ENCODE measurements at regions not wholly inside any gene's neighbourhood (a gene's known extent, or its start where the extent isn't known, plus 50 kb on each side); places are given as distances from the start of the nearest gene placed in this dataset.

DNA sequence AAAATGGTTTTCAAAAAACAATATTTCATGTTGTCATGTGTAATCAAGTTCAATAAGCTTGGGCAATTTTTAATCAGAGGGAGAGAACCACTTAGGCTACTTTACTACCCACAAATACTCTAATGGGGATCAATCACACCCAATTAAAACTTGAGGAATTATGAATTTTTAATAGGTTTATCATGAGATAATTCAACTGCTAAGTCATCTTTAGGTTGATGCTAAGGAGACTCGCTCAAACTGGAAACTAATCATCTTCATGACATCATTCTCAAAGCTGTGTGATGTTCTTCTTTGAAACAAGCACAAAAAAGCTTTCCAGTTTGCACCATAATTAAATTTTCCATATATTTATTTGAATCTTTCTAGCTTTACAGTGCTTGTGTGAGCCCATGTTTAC lies 867.5 kb downstream of the MAT2B start:
- POLR2A ChIA-PET, result no interaction called here
- H3K4me2 ChIP-seq (ENCODE audit: low read depth, low read length), result no peak overlapping the region
- in situ Hi-C loops (cut with HindIII; ENCODE audit: extremely low pct_ligation_motif_present, low pct_unique_long_range_greater_than_20kb) (no loop called here), intact Hi-C loops (cut with micrococcal nuclease; ENCODE audit: unreplicated experiment) (no loop called here)
- H3K79me2 ChIP-seq (ENCODE audit: insufficient read depth, low read length), result no peaks in the 10 kb centered on the region
- WGBS (ENCODE audit: low lambda C conversion rate), result 8% methylated on average over 1 of the region's 1 CpG
- no peak overlapping the region for H3K4me3 ChIP-seq (replicated peaks in 1 of 3; ENCODE audit: insufficient read depth in 1 of 3, low read depth in 2 of 3, low read length in 3 of 3)
- H3K27ac ChIP-seq (ENCODE audit: extremely low read length, insufficient read depth, low read length), result no peak overlapping the region
- ATAC-seq (no peak), DNase-seq (ENCODE audit: low spot score) (no peak), FAIRE-seq (no peak)
- CTCF ChIA-PET (ENCODE audit: low intra/inter-chr PET ratio, low total read pairs), result no interaction called here
- H4K20me1 ChIP-seq (ENCODE audit: insufficient read depth, low read length), result no peaks in the 10 kb centered on the region
- H3K9ac ChIP-seq (ENCODE audit: insufficient read depth, low read depth, low read length), result no peak overlapping the region
- H3K4me1 ChIP-seq (ENCODE audit: insufficient read depth, low read length), result no peaks in the 10 kb centered on the region
- no peak overlapping the region for H2AFZ ChIP-seq (ENCODE audit: low read length)
- no peaks in the 10 kb centered on the region for H3K36me3 ChIP-seq (replicated peaks in 1 of 2; ENCODE audit: control insufficient read depth in 1 of 2, insufficient read depth in 2 of 2, low read length in 2 of 2)
- H3K27me3 ChIP-seq (ENCODE audit: control insufficient read depth in 1 of 2, insufficient read depth in 2 of 2, low read length in 2 of 2), result no peaks in the 10 kb centered on the region
- peaks cover 30% of the 10 kb centered on the region for H3K9me3 ChIP-seq (ENCODE audit: low read length)
- no TSS peak for BruUV-seq (replicated peaks)
- TF ChIP-seq HNF4A (CRISPR knock-in tag; IDR thresholded peaks at IDR 0.05) (no peak), ZNF607 (CRISPR knock-in tag; IDR thresholded peaks at IDR 0.05; ENCODE audit: borderline replicate concordance) (no peak), ZNF83 (CRISPR knock-in tag; IDR thresholded peaks at IDR 0.05; ENCODE audit: borderline replicate concordance) (no peak), SMC3 (IDR thresholded peaks at IDR 0.05; ENCODE audit: low read length) (no peak), RBM22 (optimal IDR thresholded peaks at IDR 0.05; ENCODE audit: low read length) (no peak), GTF2F1 (IDR thresholded peaks at IDR 0.05; ENCODE audit: low read length) (no peak), ZFP90 (CRISPR knock-in tag; IDR thresholded peaks at IDR 0.05; ENCODE audit: borderline replicate concordance) (no peak), SRSF9 (IDR thresholded peaks at IDR 0.05; ENCODE audit: borderline replicate concordance, insufficient read depth, low read depth, low read length, poor library complexity, severe bottlenecking) (no peak), RXRB (CRISPR knock-in tag; IDR thresholded peaks at IDR 0.05; ENCODE audit: borderline replicate concordance) (no peak), ETV6 (CRISPR knock-in tag; conservative IDR thresholded peaks at IDR 0.05) (no peak), HOXA3 (CRISPR knock-in tag; IDR thresholded peaks at IDR 0.05) (no peak)
- TF ChIP-seq, protein P1, sequence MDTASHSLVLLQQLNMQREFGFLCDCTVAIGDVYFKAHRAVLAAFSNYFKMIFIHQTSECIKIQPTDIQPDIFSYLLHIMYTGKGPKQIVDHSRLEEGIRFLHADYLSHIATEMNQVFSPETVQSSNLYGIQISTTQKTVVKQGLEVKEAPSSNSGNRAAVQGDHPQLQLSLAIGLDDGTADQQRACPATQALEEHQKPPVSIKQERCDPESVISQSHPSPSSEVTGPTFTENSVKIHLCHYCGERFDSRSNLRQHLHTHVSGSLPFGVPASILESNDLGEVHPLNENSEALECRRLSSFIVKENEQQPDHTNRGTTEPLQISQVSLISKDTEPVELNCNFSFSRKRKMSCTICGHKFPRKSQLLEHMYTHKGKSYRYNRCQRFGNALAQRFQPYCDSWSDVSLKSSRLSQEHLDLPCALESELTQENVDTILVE (CRISPR knock-in tag; IDR thresholded peaks at IDR 0.05), result no peak
- TF ChIP-seq, protein P2, sequence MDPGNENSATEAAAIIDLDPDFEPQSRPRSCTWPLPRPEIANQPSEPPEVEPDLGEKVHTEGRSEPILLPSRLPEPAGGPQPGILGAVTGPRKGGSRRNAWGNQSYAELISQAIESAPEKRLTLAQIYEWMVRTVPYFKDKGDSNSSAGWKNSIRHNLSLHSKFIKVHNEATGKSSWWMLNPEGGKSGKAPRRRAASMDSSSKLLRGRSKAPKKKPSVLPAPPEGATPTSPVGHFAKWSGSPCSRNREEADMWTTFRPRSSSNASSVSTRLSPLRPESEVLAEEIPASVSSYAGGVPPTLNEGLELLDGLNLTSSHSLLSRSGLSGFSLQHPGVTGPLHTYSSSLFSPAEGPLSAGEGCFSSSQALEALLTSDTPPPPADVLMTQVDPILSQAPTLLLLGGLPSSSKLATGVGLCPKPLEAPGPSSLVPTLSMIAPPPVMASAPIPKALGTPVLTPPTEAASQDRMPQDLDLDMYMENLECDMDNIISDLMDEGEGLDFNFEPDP (CRISPR knock-in tag; conservative IDR thresholded peaks at IDR 0.05), result no peak
- TF ChIP-seq, protein P3, sequence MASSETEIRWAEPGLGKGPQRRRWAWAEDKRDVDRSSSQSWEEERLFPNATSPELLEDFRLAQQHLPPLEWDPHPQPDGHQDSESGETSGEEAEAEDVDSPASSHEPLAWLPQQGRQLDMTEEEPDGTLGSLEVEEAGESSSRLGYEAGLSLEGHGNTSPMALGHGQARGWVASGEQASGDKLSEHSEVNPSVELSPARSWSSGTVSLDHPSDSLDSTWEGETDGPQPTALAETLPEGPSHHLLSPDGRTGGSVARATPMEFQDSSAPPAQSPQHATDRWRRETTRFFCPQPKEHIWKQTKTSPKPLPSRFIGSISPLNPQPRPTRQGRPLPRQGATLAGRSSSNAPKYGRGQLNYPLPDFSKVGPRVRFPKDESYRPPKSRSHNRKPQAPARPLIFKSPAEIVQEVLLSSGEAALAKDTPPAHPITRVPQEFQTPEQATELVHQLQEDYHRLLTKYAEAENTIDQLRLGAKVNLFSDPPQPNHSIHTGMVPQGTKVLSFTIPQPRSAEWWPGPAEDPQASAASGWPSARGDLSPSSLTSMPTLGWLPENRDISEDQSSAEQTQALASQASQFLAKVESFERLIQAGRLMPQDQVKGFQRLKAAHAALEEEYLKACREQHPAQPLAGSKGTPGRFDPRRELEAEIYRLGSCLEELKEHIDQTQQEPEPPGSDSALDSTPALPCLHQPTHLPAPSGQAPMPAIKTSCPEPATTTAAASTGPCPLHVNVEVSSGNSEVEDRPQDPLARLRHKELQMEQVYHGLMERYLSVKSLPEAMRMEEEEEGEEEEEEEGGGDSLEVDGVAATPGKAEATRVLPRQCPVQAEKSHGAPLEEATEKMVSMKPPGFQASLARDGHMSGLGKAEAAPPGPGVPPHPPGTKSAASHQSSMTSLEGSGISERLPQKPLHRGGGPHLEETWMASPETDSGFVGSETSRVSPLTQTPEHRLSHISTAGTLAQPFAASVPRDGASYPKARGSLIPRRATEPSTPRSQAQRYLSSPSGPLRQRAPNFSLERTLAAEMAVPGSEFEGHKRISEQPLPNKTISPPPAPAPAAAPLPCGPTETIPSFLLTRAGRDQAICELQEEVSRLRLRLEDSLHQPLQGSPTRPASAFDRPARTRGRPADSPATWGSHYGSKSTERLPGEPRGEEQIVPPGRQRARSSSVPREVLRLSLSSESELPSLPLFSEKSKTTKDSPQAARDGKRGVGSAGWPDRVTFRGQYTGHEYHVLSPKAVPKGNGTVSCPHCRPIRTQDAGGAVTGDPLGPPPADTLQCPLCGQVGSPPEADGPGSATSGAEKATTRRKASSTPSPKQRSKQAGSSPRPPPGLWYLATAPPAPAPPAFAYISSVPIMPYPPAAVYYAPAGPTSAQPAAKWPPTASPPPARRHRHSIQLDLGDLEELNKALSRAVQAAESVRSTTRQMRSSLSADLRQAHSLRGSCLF (CRISPR knock-in tag; IDR thresholded peaks at IDR 0.05; ENCODE audit: borderline replicate concordance), result no peak
- TF ChIP-seq, protein P4, sequence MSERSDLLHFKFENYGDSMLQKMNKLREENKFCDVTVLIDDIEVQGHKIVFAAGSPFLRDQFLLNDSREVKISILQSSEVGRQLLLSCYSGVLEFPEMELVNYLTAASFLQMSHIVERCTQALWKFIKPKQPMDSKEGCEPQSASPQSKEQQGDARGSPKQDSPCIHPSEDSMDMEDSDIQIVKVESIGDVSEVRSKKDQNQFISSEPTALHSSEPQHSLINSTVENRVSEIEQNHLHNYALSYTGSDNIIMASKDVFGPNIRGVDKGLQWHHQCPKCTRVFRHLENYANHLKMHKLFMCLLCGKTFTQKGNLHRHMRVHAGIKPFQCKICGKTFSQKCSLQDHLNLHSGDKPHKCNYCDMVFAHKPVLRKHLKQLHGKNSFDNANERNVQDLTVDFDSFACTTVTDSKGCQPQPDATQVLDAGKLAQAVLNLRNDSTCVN (CRISPR knock-in tag; IDR thresholded peaks at IDR 0.05; ENCODE audit: borderline replicate concordance), result no peak
- TF ChIP-seq, protein P5, sequence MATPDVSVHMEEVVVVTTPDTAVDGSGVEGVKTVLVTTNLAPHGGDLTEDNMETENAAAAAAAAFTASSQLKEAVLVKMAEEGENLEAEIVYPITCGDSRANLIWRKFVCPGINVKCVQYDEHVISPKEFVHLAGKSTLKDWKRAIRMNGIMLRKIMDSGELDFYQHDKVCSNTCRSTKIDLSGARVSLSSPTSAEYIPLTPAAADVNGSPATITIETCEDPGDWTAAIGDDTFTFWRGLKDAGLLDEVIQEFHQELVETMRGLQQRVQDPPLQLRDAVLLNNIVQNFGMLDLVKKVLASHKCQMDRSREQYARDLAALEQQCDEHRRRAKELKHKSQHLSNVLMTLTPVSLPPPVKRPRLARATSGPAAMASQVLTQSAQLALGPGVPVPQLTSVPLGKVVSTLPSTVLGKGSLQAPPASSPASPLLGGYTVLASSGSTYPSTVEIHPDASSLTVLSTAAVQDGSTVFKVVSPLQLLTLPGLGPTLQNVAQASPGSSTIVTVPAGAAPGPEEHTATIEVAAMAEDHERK (CRISPR knock-in tag; IDR thresholded peaks at IDR 0.05; ENCODE audit: low read depth), result no peak
